ENCODE measurements at regions not wholly inside any gene's neighbourhood (a gene's known extent, or its start where the extent isn't known, plus 50 kb on each side); places are given as distances from the start of the nearest gene placed in this dataset.

GRCh38 chr9:18173923-18174322 lies 300.0 kb upstream of the ADAMTSL1 start (continued):
- TF ChIP-seq ETS1 (conservative IDR thresholded peaks at IDR 0.05; ENCODE audit: control insufficient read depth, low read depth, low read length) (no peak), NFIC (IDR thresholded peaks at IDR 0.05) (no peak), ZNF668 (CRISPR knock-in tag; IDR thresholded peaks at IDR 0.05) (no peak), CREB3 (tag; conservative IDR thresholded peaks at IDR 0.05; ENCODE audit: low read depth) (no peak), SRSF9 (IDR thresholded peaks at IDR 0.05; ENCODE audit: borderline replicate concordance, low read depth, low read length) (no peak), CCAR2 (IDR thresholded peaks at IDR 0.05; ENCODE audit: low read depth, low read length) (no peak), HOXB6 (CRISPR knock-in tag; IDR thresholded peaks at IDR 0.05; ENCODE audit: borderline replicate concordance) (no peak), DPF2 (IDR thresholded peaks at IDR 0.05) (no peak), ZNF408 (CRISPR knock-in tag; IDR thresholded peaks at IDR 0.05; ENCODE audit: low read depth) (no peak), ZNF830 (CRISPR knock-in tag; IDR thresholded peaks at IDR 0.05) (no peak), ESRRB (CRISPR knock-in tag; IDR thresholded peaks at IDR 0.05; ENCODE audit: borderline replicate concordance) (no peak), MTA3 (IDR thresholded peaks at IDR 0.05; ENCODE audit: borderline replicate concordance) (no peak), FOXO4 (CRISPR knock-in tag; IDR thresholded peaks at IDR 0.05) (no peak), SMAD4 (CRISPR knock-in tag; conservative IDR thresholded peaks at IDR 0.05) (no peak)

Measured in K562 (cell line).